Tibial nerve (tissue), 4 donors: ENCODE measurements at regions not wholly inside any gene's neighbourhood (a gene's known extent, or its start where the extent isn't known, plus 50 kb on each side); places are given as distances from the start of the nearest gene placed in this dataset.

Experiments
- DNase-seq, 2 donors: peaks; one replicate each; pipeline ENCODE4 v3.0.0-alpha.2; 2019; ENCODE audit warnings: low spot score in 2 of 2
- H3K27ac ChIP-seq, 4 donors: fragments of 200-600 bp; sonication (generic) in 3 of 4; one replicate each; pipeline ENCODE4 v1.5.1; 2017 to 2019; ENCODE audit warnings: mild to moderate bottlenecking in 1 of 4
- H3K27me3 ChIP-seq, 2 donors: fragments of 200-600 bp; sonication (generic) in 1 of 2; one replicate each; pipeline versions ENCODE4 v1.5.1 to v1.6.0; 2017 to 2019
- H3K36me3 ChIP-seq, 3 donors: fragments of 200-600 bp; sonication (generic); one replicate each; pipeline ENCODE4 v1.5.1; 2018 to 2019
- H3K4me1 ChIP-seq, 4 donors: fragments of 200-600 bp; sonication (generic) in 3 of 4; one replicate each; pipeline ENCODE4 v1.5.1; 2017 to 2019
- H3K4me3 ChIP-seq, 4 donors: fragments of 200-600 bp; sonication (generic) in 3 of 4; one replicate each; pipeline ENCODE4 v1.5.1; 2017 to 2019; ENCODE audit warnings: mild to moderate bottlenecking in 1 of 4, moderate library complexity in 1 of 4
- H3K9me3 ChIP-seq, 4 donors: fragments of 200-600 bp; sonication (generic) in 3 of 4; one replicate each; pipeline ENCODE4 v1.5.1; 2017 to 2019
- CTCF ChIP-seq, 5 experiments: fragments of 200-600 bp in 3 of 5; fragments of 450-650 bp in 2 of 5; sonication (generic) in 3 of 5; IDR thresholded peaks; one replicate each; pipeline ENCODE4 v1.5.1; 2016 to 2019; ENCODE audit warnings: antibody characterized with exemption in 5 of 5, mild to moderate bottlenecking in 3 of 5, moderate library complexity in 2 of 5
- EP300 ChIP-seq, 2 donors: sonication (generic); formaldehyde crosslinking; IDR thresholded peaks; one replicate each; pipeline ENCODE4 v1.6.1; 2017; ENCODE audit warnings: antibody characterized with exemption in 2 of 2, mild to moderate bottlenecking in 1 of 2
- POLR2A ChIP-seq, 2 donors: fragments of 450-650 bp; IDR thresholded peaks; one replicate each; pipeline ENCODE4 v1.6.1; 2017; ENCODE audit warnings: antibody characterized with exemption in 2 of 2, mild to moderate bottlenecking in 2 of 2, moderate library complexity in 2 of 2
- WGBS, 2 donors: methylation state at CpG; one replicate each; pipeline ENCODE4 v1.1.5; 2018; 5-methylcytosine and 5-hydroxymethylcytosine counted together

- Histone ChIP-seq H3K9me3 (no peaks in the 10 kb centered on the region), H3K36me3 (no peaks in the 10 kb centered on the region), H3K4me1 (peaks cover 0 to 6% (median 0%) of the 10 kb centered on the region in 4 donors), H3K4me3 (no peak overlapping the region), H3K27ac (no peak overlapping the region), H3K27me3 (no peaks in the 10 kb centered on the region)
- no peak for DNase-seq
- TF ChIP-seq CTCF (IDR thresholded peaks at IDR 0.05) (no peak), POLR2A (IDR thresholded peaks at IDR 0.05) (no peak), EP300 (IDR thresholded peaks at IDR 0.05) (no peak)
These were observed 267.1 kb downstream of the TENT5A start for GRCh38 chr6:81485395-81485794.

- H3K4me3 ChIP-seq, result no peak overlapping the region
- TF ChIP-seq CTCF (IDR thresholded peaks at IDR 0.05) (no peak), EP300 (IDR thresholded peaks at IDR 0.05) (no peak), POLR2A (IDR thresholded peaks at IDR 0.05) (no peak)
- H3K36me3 ChIP-seq, result no peaks in the 10 kb centered on the region
- no peaks in the 10 kb centered on the region for H3K9me3 ChIP-seq
- no peak for DNase-seq
- peaks cover 0 to 6% (median 0%) of the 10 kb centered on the region in 4 donors for H3K4me1 ChIP-seq
- no peak overlapping the region for H3K27ac ChIP-seq
- no peaks in the 10 kb centered on the region for H3K27me3 ChIP-seq
These were observed 268.2 kb downstream of the TENT5A start for GRCh38 chr6:81484251-81484650.

- TF ChIP-seq CTCF (IDR thresholded peaks at IDR 0.05), result no peak
- TF ChIP-seq EP300 (IDR thresholded peaks at IDR 0.05), result no peak
- no peak for TF ChIP-seq POLR2A (IDR thresholded peaks at IDR 0.05)
- no peak for DNase-seq
- Histone ChIP-seq H3K4me1 (no peaks in the 10 kb centered on the region), H3K4me3 (no peak overlapping the region), H3K36me3 (no peaks in the 10 kb centered on the region), H3K27ac (no peak overlapping the region), H3K9me3 (no peaks in the 10 kb centered on the region), H3K27me3 (no peaks in the 10 kb centered on the region)
These were observed 272.3 kb downstream of the TENT5A start for GRCh38 chr6:81480139-81480538.

GRCh38 chr6:81476881-81477280 is 275.6 kb downstream of the TENT5A start:
- H3K27ac ChIP-seq, result no peak overlapping the region
- H3K9me3 ChIP-seq, result no peaks in the 10 kb centered on the region
- TF ChIP-seq CTCF (IDR thresholded peaks at IDR 0.05) (no peak), POLR2A (IDR thresholded peaks at IDR 0.05) (no peak), EP300 (IDR thresholded peaks at IDR 0.05) (no peak)
- H3K4me1 ChIP-seq, result no peaks in the 10 kb centered on the region
- H3K4me3 ChIP-seq, result no peak overlapping the region
- no peaks in the 10 kb centered on the region for H3K36me3 ChIP-seq
- no peak for DNase-seq
- H3K27me3 ChIP-seq, result no peaks in the 10 kb centered on the region

GRCh38 chr6:81475646-81476045 is 276.8 kb downstream of the TENT5A start:
- 95% methylated on average over 2 of the region's 2 CpGs for WGBS, 2 donors
- no peak for DNase-seq
- no peaks in the 10 kb centered on the region for H3K36me3 ChIP-seq

More at GRCh38 chr6:81475646-81476045, 276.8 kb downstream of the TENT5A start:
- H3K4me1 ChIP-seq, result no peaks in the 10 kb centered on the region
- no peaks in the 10 kb centered on the region for H3K9me3 ChIP-seq
- no peak overlapping the region for H3K4me3 ChIP-seq
- H3K27ac ChIP-seq, result no peak overlapping the region
- H3K27me3 ChIP-seq, result no peaks in the 10 kb centered on the region
- TF ChIP-seq POLR2A (IDR thresholded peaks at IDR 0.05) (no peak), EP300 (IDR thresholded peaks at IDR 0.05) (no peak), CTCF (IDR thresholded peaks at IDR 0.05) (no peak)
